ENCODE measurements at regions not wholly inside any gene's neighbourhood (a gene's known extent, or its start where the extent isn't known, plus 50 kb on each side); places are given as distances from the start of the nearest gene placed in this dataset.
A peak's percentile ranks its signal among the peaks of the same experiment; 100 is the strongest.

DNA sequence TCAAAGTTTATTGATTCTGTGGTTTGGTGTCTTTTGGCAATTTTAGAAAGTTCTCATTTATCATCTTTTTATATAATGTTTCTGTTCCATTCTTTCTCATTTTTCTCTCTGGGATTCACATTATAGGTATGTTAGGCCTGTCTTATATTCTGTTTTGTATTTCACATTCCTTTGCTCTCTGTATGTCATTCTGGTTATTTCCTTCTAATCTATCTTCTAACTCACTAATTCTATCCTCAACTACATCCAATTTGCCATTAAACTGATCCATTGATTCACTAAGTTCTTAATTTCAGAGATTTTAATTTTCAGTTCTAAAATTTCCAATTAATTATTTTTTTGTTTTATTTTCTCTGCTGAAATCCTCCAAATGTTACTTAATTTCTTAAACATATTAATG is 234.8 kb downstream of the FOXD2 start:
- DNase-seq = no peak

DNA sequence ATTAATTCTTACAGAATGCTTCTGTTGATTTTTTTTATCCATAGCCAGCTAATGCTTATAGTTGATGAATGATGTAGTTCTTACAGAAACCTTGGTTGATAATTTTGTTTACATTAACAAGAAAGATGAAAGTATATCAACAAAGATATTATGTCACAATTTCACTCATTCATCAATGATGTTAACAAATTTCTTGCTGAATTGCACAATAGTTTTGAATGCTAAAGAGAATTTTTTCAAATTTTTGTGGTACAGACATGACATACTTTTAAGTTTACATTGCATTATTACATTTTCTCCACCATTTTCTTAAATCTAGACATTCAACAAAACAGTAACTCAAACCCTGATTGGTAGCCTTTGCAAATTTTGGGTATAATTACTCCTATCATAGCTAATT is 236.3 kb downstream of the FOXD2 start:
- no peak for DNase-seq

GRCh38 chr1:47675047-47675675 is 237.3 kb downstream of the FOXD2 start:
- DNase-seq = no peak

DNA sequence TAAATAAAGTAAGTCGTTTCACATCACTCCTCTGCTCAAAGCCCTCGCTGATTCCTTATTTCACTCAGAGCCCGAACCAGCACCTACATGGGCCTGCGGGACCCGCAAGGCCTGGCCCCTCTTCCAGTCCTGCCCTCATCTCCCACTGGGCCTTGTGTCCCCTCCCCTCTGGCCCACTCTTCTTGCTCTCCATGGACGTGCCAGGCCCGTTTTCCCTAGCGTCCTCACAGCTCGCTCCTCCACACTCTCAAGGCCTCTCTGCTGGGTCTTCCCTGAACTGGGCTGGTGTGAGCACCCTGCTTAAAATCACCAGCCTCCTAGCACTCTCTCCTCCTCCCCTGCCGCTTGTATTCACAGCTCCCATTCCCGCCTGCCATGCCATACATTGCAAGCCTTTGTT is 237.9 kb downstream of the FOXD2 start:
- DNase-seq = no peak

DNA sequence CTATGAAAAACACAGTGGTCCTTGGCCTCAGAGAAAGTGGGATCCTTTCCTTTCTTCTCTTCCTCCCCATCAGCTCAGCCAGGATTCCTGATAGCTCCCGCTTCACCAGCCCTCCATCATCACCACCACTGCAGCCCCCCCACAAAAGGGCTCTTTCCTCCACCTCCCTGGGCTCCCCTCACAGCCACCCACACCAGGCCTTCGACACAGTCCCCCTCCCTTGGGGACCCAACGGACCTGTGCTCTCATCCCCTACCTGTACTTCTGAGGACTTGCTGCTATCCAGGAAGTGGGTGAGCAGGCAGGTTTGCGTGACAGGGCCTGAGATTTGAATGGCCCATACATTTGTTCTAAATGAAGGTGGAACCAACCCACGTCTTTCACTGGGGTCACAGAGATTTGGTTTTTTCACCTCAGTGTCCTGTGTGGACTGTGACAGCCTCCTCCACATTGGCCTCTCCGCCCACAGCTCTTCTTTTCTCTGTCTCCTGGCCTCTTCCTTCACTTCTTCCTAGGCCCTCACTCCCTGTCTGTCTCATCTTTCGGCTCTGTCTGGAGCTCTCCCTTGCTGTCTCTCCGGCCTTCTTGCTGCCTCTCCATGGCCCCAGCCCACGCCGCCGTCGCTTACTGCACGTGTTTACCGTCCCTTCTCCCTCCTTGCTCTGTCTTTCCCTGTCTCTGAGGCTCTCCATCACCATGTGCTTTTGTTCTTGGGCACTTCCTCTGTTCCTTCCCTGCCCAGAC is 238.6 kb downstream of the FOXD2 start:
- DNase-seq = no peak

GRCh38 chr1:47677241-47677940 is 239.5 kb downstream of the FOXD2 start:
- no peak for DNase-seq

DNA sequence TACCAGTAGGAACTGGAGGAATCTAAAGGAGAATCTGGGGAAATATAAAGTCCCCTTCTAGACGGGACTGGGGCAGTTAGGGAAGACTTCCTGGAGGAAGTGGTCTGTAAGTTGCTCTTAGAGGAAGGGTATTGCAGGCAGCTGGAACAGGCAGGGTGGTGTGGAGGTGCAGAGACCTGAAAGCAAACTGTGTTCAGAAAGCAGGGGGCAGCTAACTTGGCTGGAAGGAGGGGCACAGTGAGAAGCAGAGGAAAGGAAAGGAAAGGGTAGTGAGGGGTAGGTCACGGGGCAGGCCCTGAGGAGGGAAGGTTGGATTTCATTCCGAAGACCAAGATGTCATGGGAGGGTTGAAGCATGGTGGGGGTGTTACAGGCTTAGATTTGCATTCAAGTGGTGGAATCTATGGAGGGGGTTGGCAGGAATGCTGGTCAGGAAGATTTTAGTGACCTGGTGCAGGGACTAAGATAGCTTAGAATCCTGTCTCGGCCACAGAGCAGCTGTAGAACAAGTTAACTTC is 240.7 kb downstream of the FOXD2 start:
- DNase-seq = no peak

DNA sequence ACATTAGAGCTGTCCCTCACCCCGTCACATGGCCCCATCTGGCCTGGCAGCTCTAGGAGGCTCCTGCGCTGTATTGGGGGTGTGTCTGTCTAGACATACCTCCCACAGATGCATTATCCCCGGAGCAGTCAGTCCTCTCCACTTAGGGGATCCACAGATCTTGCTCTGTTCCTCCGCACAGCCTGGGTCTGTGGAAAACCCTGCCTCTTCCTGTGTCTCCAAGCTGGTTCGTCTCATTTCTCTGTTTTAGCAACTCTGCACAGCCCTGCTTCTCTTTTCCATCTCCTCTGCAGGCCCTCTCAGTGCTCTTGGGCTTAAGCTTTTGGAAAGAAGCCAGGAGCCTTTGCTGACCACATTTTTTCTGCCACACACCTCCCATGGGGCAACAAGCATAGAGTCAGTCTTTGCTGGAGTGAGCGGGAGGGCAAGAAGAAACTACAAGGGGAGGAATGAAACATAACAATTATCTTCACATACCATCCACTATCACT is 241.5 kb downstream of the FOXD2 start:
- DNase-seq = peak; percentile 31

- DNase-seq = no peak
These were observed 242.0 kb downstream of the FOXD2 start for GRCh38 chr1:47679826-47680225.

GRCh38 chr1:47680815-47681475 is 243.1 kb downstream of the FOXD2 start:
- no peak for DNase-seq

- DNase-seq = no peak
These were observed 243.9 kb downstream of the FOXD2 start for GRCh38 chr1:47681735-47682134.

DNA sequence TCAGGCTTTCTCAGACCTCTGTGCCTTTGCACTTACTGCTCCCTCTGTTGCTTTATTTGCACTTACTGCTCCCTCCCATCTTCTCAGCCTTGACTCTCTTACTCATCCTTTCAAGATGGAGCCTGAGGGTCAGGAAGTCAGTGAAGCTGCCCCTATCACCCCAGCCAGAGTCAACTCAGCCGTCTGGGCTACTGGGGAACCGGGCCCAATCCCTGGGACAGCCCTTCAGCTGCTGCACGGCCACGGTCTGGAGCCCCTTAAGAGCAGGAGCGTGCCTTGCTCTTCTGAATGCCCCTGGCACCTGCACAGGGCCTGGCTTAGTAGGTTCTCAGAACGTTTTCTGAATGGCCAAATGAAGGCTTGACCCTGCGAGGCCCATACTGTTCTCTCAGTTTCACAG is 244.4 kb downstream of the FOXD2 start:
- no peak for DNase-seq

DNA sequence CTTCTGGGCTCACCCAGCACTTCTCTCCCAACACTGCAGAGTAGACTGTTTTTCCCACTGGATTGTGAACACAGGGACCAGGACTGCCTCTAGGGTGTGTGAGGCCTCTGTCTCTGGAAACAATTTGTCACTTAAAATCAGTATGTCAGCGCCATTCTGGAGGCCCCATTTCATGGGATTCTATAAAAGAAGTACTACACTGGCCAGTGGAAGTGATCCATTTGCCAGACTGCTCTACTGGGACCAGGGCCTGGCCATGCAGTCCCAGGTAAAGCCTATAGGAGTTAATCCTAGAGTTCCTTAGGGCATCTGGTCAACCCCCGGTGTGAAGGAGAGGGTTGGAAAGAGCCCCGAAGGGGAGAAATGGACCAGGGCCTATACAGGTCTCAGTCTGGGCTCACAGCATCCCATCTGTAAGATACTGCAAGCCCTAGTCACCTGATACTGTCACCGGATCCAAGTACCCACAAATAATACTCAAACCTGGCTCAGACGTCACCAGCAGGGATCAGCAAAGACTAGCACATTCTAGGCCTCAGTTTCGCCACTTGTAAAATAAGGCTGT is 245.0 kb downstream of the FOXD2 start:
- no peak for DNase-seq

GRCh38 chr1:47683401-47683800 is 245.6 kb downstream of the FOXD2 start:
- no peak for DNase-seq

- DNase-seq = no peak
These were observed 246.7 kb downstream of the FOXD2 start for GRCh38 chr1:47684518-47684917.

- no peak for DNase-seq
These were observed 247.3 kb downstream of the FOXD2 start for GRCh38 chr1:47684964-47685762.

- no peak for DNase-seq
These were observed 247.9 kb downstream of the FOXD2 start for GRCh38 chr1:47685763-47686066.

GRCh38 chr1:47686731-47687630 is 249.1 kb downstream of the FOXD2 start:
- DNase-seq = no peak

GRCh38 chr1:47687631-47688460 is 250.0 kb downstream of the FOXD2 start:
- no peak for DNase-seq
